Peyer's patch (tissue), 4 donors: ENCODE measurements at regions not wholly inside any gene's neighbourhood (a gene's known extent, or its start where the extent isn't known, plus 50 kb on each side); places are given as distances from the start of the nearest gene placed in this dataset.

Source experiments
- CTCF ChIP-seq, 6 experiments: fragments of 450-650 bp in 4 of 6; fragments of 200-600 bp in 2 of 6; sonication (generic) in 1 of 6; IDR thresholded peaks; one replicate each; pipeline ENCODE4 v1.5.1; 2017 to 2019; ENCODE audit warnings: antibody characterized with exemption in 6 of 6, mild to moderate bottlenecking in 3 of 6, moderate library complexity in 1 of 6
- POLR2A ChIP-seq, 2 donors: fragments of 450-650 bp; IDR thresholded peaks; one replicate each; pipeline ENCODE4 v1.5.1; 2017; ENCODE audit warnings: antibody characterized with exemption in 2 of 2, mild to moderate bottlenecking in 2 of 2, moderate library complexity in 2 of 2

- TF ChIP-seq POLR2A (IDR thresholded peaks at IDR 0.05), result no peak
- TF ChIP-seq CTCF (IDR thresholded peaks at IDR 0.05), result no peak
These were observed 246.0 kb downstream of the TDRD15 start for GRCh38 chr2:21369787-21370186.
